ACHN (cell line): ENCODE measurements at regions not wholly inside any gene's neighbourhood (a gene's known extent, or its start where the extent isn't known, plus 50 kb on each side); places are given as distances from the start of the nearest gene placed in this dataset.
"Not testable (repeated sequence)": the region's sequence is repeated elsewhere in the genome, so short reads cannot be mapped to it uniquely, and the experiment has no call there.

ENCODE experiments used
- DNase-seq: peaks from one replicate; pipeline ENCODE4 v3.0.0-alpha.2; 2015
- in situ Hi-C: cut with HindIII; loops from 2 replicates; pipeline ENCODE4 v1.10.0; 2017; ENCODE audit warnings: low sequenced_read_pairs, low pct_ligation_motif_present, low pct_unique_long_range_greater_than_20kb

DNA sequence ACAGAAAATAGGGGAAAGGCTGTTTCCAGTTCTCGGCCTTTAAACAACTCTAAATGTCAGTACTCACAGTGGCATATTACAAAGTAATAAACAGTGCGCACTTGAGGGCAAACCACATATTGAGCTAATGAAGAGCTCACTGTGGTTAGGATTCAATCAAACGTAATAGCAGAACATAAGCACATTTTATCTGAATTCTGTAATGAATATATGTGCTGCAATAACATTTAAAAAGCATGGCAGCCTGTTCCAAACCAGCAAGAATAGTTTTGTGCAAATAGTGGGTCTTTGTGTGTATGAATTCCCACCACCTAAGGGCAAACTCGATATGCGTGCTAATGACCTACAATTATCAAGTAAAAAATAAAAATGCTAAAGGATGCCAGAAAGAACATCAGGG lies 163.0 kb downstream of the TBC1D2B start:
- DNase-seq, in situ Hi-C loops: not testable (repeated sequence)

DNA sequence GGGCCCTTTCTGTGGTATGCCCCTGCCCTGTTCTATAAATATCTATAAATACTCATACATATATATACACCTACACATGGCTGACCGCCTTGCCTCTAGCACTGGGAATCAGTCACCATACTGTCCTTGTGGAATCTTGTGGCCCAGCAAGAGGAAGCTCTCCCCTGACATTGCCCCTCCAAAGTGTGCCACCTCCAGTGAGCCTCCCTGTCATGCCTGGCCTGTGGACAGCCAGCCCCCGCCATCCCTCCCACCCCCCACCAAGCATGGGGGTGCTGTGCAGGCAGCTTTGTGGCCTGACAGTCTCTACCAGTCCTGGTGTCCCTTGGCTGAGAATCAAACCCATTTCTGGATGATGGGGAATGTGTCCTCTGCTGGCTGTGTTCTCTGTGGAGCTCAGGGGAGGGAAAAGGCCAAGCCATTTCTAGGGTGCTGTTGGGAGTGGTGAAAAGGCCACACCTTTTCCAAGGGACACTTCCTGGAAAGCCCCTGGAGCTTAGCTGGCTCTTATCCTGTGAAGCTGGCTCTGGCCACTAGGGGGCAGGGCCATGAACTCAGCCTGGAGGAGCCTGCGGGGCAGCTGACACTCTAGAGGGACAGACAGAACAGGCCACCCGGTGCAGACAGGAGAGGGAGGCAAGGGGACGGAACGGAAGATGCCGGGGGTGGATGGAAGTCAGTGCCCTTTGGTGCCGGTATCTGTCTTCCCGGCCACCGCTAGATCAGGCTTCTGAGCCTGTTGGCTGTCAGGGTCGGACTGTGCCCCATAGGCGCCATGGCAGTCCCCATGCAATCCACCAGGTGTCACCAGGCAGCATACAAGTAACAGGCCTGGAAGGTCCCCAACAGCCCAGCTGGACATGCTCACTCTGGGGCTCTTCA lies 167.2 kb downstream of the TBC1D2B start:
- peak; percentile 69 for DNase-seq
- in situ Hi-C loops: not testable (repeated sequence)

DNA sequence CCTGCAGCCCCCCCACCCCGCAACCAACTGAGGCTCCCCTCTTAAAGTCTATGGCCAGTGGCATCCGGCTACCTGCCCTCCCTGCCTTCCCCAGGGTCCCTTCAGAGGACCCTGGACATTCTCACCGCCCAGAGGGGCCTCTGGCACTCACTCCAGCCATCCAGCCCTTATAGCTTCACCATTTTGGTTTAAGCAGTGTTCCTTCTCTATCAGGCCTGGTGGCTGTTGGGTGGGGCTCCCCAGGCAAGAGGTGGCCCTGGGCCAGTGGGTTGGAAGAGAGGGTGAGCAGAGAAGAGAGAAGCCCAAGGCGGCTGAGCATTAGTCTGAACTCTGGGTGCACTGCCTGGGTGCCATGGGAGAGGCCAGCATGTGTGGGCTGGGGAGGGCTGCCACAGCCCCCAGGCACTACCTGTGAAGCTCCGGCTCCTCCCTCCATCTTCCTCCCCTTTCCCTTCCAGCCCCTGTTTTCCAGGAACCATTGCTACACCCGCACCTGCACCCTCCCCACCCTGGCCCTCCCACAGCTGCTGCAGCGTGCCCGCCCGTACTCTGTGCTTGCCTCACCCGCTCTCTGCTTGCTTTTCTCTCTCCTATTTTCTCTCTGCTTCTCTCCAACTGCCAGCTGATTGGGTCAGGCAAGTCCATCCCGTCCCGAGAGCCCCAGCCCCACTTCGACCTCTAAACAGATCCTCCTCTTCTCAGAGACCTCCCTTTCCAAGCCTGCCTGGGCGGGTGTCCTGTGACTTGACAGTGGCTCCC lies 168.2 kb downstream of the TBC1D2B start:
- in situ Hi-C loops: no loop called here

DNA sequence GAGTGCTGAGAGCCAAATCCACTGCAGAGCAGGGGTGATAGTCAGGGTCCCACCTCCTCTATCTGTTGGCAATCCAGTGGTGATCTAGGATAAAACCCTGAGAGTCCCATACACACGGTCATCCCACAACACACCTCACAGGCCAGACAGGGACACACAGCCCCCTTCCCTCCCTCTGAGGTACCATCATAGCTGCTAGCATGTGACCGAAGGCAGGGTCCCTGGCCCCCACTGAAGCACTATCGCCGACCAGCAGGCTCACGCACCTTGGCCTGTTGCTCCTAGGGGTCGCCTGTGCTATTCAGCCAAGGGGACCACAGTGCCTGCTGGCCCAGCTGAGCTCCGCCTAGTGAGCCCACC lies 168.8 kb downstream of the TBC1D2B start:
- in situ Hi-C loops, DNase-seq: not testable (repeated sequence)

More for the DNA sequence above, 168.2 kb downstream of the TBC1D2B start:
- DNase-seq: no peak

DNA sequence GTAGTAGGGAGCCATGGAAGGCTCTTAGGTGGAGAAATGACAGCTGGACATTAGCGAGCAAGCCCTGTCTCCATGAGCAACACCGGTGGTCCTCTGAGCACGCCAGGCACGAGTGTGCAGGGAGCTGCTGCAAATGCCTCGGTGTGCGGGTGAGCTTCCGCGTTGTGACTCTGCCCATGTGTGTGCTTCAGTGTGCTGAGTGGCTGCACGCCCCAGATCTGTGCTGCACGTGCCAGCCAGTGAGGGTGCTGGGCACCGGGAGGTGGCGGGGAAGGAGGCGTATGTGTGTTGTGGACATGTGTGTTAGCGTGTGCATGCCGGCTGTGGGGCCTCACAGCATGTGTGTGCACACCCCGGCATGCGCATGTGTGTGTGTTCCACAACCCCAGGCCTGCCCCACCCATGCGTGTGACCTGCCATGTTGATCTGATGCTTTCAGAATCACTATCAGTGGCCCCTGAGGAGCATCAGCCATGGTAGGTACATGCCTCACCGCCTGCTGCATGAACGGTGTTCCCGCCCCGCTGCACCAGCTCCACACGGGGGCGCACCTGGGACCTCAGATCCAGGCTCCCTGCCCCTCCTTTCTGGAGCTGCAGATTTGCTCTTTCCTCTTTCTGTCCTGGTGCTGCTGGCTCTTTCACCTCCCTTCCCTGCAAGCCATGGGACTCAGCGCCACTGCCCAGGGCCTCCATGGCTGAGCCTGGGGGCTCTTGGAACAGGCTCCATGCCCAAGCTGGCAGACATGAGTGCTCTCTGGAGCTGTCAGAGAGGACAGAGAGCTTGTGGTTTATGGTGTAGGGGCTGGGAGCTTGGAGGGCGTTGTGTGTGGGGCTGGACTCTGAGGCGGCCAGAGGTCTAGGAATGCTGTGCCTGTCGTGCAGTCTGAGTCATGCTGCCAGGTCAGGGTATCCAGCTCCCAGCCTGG lies 169.4 kb downstream of the TBC1D2B start:
- in situ Hi-C loops: no loop called here
- peak; percentile 40 for DNase-seq

DNA sequence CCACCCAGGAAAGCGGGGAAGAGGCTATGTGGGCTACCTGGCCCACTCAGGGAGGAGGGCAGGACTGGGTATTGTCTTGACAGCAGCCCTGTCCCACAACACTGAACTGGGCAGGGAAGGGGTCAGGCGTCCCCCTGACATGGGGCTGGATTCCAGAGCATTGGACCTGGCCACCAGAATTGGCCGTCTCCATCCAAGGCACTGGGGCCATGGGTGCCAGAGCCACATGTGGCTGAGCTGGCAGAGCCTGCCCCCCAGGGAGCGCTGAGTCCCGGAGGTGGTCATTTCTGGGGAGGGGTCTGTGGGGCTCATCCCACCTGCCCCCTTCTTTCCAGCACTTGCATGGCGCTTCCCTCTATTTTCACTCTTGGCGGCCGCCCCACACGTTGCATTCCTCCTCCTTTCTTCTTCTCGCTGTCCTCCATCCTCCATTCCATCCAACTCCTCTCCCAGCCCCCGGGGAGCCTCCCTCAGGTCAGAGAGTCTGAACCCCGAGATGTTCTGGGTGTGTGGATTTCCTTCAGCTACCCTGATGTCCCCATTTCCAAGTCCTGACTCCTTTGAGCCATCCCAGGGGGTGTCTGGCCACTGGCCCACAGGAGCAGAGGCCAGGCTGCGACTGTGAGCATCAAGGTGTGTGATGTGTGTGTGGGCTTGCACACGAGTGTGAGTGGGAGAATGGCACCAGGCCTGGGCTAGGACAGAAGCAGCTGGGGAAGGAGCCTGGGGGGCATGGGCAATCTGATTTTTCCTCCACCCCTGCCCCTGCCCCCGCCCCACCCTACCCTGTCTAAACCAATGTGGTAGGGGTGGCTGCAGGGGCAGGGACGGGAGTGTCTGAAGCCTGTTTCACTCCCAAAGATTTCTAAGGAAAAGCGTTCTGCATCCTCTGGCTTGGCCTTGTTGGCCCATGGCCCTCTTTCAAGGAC lies 171.2 kb downstream of the TBC1D2B start:
- DNase-seq, in situ Hi-C loops: not testable (repeated sequence)

DNA sequence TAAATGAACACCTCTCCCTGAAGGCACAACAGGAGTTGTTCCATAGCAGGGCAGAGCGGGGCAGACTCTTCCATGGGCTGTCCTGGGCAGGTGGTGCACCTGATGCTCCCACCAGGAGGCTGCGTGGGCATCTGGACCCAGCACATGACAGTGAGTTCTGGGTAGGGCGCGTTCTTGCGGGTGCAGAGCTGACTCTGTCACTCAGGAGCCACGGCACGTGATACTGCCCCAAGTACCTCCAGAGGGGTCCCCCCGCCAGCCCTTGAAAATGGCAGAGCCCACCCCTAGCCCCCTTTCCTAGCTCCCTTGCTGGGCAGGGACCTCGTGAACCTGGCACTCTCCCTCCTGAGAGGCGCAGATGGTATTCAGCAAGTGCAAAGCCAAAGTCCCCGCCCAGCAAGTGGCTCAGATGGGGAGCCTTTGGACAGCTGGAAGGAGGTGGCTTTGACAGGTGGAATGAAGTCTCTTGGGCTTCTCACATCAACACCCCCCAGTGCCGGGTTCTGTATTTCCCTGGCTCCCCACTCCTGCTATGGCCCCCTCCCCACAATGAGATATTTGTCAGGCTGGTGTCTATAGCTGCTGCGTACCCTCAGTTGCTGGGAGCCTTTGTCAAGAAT lies 172.1 kb downstream of the TBC1D2B start:
- in situ Hi-C loops: no loop called here
- DNase-seq: no peak

DNA sequence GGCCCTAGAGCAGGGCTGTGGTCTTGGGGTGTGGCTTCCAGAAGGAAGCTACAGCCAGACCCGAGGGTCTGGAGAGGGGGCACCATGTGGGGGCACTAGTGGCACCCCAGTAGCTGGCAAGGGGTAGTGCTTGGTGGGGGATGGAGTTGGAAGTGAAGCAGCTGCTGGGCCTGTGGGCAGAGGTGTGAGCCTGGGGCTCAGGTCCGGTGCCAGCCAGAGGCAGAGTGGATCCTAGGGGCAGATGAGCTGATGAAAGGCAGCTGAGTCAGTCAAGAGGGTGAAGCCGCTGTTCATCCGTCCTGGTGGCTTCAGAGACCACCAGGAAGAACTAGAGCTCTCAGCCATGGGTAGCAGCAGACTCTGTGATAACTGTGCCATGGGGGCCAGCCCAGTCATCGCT lies 172.6 kb downstream of the TBC1D2B start:
- DNase-seq: no peak
- in situ Hi-C loops: no loop called here

DNA sequence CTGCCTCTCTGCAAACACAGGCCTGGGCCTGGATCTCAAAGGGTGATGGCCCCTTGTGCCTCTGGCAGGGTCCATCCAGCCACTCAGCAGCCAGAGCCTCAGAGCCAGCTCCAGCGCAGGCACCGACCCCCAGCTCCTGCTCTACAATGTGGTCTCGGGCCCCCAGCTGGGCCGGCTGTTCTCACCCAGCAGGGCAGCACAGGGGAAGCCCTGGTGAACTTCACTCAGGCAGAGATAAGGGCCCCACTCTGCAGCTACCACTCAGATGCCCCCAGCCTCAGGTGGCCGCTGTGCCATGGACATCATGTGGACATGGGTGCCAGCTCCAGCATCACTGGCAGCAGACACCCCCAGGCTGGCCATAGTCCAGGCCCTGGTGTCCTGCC lies 173.1 kb downstream of the TBC1D2B start:
- in situ Hi-C loops: no loop called here
- DNase-seq: no peak

DNA sequence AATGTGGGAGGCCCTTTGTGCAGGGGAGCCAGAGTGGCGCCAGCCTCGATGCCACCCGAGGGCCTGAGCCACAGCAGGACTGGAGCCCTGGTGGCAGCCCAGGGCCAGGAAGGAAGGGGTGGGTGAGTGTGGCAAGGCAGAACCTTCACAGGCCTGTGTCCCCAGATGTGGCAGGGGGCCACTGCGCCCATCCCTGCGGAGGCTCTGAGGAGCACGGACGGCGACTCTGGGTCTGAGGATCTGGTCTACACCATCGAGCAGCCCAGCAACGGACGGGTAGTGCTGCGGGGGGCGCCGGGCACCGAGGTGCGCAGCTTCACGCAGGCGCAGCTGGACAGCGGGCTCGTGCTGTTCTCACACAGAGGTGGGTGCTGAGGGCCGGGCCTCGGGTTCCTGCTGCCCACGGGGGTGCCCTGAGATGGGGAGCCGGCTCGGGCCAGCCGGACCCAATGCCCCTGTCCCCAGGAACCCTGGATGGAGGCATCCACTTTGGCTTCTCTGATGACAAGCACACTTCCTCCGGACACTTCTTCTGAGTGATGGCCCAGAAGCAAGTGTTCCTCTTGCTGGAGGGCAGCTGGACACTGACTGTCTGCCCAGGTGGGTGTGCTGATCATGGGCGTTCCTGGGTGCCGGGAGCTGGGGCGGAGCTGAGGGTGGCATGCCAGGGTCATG lies 173.6 kb downstream of the TBC1D2B start:
- DNase-seq, in situ Hi-C loops: not testable (repeated sequence)

DNA sequence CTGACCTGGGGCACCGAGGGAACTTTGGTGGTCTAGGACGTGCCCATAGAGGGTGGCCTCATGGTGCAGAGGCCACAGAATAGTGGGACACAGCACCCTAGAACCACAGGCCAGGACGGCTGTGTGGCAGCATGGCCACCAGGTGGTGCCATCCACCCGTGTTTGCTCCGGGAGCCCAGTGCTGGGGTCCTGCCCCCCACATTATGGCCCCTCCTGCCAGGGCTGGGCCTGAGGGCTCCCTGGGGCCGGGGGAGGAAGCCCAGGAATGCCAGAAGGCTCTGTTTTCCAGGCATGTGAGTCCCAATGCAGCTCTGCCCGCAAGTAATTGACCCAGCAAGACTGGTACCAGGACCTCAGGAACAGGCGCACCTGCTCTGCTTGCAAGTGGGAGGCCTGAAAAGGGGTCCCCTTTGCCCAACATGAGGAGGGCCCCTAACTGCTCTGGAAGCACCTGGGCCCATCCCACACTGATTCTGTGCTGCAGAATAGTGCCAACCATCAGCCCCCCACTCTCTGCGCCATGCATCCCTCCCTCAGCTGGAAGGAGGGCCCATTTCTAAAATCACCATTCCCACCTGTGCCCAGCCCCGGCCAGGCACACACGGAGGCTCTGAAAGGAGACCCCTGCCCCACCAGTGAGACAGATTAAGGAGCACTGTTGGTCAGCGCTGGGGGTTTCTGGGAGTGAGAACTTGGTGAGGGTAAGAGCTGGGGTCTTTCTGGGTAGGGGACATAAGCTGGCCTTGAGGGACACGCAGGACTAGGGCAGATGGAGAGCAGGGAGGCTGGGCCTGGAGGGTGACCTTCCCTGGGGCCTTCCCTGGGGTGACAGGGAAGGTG lies 174.4 kb downstream of the TBC1D2B start:
- in situ Hi-C loops: not testable (repeated sequence)
- DNase-seq: peak; percentile 12

DNA sequence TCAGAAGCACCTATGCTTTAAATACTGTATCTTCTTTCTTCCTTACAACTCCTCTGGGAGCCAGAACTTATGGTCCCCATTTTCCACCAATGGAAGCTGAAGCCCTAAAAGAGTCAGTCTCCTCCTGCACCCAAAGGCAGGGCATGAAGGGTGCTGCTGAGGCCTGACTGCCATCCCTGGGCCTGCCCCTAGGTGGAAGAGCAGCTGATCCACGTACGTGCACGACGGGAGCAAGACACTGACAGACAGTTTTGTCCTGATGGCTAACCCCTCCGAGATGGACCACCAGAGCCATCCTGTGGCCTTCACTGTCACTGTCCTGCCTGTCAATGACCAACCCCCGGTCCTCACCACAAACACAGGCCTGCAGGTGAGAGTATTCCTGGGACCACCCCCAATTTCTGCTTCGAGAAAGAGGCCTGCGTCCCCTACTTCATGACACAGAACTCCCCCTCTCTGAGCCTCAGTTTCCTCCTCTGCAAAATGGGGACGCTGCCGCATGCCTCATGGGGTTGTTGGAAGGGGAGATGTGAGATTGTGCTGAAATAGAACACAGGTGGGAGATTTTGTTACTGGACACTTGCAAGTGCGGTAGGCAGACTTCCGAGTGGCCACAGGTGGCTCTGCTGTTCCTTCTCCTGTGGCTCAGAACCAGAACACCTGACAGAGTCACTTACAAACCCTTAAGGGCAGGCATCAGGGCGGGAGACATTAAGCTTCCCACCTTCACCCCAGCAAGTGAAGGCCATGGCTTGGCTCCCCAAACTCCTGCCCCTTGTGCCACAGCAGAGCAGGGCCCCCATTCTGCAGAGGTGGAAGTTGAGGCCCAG lies 175.4 kb downstream of the TBC1D2B start:
- in situ Hi-C loops: no loop called here
- peak; percentile 13 for DNase-seq

DNA sequence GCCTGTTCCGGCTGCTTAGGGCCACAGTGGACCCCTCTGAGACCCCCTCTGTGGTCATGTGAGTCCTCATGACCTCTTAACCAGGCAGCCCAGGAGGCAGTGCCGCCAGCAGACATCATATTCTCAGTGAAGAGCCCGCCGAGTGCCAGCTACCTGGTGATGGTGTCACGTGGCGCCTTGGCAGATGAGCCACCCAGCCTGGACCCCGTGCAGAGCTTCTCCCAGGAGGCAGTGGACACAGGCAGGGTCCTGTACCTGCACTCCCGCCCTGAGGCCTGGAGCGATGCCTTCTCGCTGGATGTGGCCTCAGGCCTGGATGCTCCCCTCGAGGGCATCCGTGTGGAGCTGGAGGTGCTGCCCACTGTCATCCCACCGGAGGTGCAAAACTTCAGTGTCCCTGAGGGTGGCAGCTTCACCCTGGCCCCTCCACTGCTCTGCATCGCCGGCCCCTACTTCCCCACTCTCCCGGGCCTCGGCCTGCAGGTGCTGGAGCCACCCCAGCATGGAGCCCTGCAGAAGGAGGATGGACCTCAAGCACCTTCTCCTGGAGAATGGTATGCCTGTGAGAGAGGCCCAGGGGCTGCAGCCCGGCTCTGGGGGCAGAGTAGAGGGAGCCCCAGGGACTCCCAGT lies 176.1 kb downstream of the TBC1D2B start:
- in situ Hi-C loops: no loop called here

DNA sequence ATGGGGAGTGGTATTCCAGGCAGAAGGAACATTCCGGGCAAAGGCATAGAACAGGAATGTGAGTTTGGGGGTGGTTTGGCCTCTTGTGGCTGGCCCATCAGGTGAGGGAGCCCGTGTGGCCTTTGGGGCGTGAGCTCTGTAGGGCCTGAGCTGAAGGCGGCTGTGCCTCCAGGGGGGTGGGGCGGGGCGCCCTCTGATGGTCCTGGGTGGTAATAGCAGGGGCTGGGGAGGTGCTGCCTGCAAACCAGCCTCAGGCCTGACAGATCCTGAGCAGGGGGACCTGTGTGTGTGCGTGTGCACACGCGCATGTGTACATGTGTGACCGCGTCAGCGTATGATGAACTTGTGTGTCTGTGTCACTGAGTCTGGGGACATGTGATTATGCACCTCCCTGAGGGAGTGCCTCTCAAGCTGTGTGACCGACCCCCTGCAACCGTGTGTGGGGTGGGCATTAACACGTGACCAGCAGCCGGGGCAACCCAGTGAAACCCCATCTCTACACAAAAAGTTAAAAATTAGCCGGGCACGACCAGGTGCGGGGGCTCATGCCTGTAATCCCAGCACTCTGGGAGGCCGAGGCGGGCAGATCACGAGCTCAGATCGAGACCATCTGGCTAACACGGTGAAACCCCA lies 177.1 kb downstream of the TBC1D2B start:
- DNase-seq: peak; percentile 26
- in situ Hi-C loops: not testable (repeated sequence)

More for the DNA sequence above, 176.1 kb downstream of the TBC1D2B start:
- DNase-seq: no peak
